AML-193 (cell line): ENCODE measurements at regions not wholly inside any gene's neighbourhood (a gene's known extent, or its start where the extent isn't known, plus 50 kb on each side); places are given as distances from the start of the nearest gene placed in this dataset.
"Not testable (repeated sequence)": the region's sequence is repeated elsewhere in the genome, so short reads cannot be mapped to it uniquely, and the experiment has no call there.

Source experiments
- DNase-seq, 2 experiments: peaks; one replicate each; lab custom pipeline; 2025; lab: John Stamatoyannopoulos, UW

DNA sequence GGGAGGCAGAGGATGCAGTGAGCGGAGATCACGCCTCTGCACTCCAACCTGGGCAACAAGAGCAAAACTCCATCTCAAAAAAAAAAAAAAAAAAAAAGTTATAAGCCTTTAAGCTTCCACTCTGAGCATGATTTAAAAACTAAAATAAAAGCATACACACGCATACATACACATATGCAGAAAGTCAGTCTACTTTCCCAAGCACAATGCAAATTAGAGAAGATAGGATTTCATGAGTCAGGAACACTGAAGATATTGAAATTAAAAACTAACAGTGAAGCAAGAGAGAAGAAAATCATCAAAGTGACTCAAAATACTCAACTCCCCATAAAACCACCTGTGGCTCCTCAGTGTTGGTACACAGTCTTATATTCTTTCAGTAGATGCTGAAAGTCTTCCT lies 1009.5 kb upstream of the WWC1 start:
- no peak for DNase-seq

DNA sequence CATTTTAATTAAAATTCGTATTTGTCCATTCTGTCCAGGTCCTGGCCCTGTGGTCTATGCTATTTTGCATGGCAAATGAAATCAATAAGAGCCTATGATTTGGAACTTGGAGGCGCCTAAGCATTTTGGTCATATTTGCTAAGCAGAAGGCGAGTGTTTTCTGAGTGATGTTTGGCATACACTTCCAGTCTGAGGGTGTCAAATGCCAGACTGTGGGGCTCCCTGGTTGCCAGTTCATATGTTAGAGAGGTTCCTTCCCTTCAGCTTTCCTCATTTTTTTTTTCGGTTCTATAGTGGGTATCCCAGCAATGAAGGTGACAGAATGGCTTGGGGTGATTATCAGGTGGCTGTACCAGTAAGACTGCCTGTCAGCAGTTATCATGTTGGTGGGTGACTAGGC lies 1007.8 kb upstream of the WWC1 start:
- DNase-seq: no peak

DNA sequence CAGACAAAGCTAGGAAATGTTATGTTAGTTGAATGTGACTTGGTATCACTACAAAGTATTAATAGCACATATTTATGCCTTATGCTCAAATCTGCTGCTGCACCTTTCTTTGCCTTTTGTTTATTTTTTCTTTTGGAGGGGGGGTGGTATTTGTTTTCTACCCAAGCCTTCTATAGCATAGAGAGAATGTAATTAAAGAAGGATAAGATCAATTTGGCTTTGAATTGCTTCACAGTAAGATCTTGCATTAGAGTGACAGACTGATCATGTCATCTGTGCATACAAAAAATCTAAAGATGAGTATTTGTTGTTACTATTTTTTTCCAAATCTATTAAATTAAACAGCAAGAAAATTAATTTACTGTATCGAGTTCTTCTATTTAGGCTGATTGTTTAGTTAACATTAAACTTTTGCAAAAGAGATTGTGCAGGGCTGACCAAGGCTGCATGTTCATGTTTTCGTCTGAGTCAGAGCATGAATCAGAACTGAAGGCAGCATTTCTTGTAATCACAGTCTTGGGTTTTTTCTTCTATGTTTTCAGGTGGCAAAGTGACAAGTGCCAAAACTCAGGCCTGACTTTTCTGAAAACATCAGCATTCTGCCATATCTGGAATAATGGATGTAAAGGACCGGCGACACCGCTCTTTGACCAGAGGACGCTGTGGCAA lies 1007.1 kb upstream of the WWC1 start:
- no peak for DNase-seq

DNA sequence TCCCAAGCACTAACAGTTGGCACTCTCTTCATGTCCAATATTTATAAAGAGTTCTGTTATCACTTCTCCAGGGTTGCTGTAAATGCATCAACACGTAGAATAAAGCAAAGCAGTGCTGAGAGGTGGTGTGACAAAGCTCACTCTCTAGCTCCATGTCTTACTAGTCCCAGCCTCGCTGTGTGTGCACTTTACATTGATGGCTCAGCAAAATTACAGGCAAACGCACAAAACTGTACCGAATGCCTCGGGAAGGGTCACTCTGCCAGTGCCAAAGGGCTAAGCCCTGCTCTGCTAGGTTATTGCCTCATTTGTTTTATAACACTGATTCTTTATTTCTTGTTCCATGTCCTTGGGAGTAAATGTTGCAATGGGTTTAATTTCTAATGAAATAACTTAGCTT lies 1005.9 kb upstream of the WWC1 start:
- DNase-seq: no peak

DNA sequence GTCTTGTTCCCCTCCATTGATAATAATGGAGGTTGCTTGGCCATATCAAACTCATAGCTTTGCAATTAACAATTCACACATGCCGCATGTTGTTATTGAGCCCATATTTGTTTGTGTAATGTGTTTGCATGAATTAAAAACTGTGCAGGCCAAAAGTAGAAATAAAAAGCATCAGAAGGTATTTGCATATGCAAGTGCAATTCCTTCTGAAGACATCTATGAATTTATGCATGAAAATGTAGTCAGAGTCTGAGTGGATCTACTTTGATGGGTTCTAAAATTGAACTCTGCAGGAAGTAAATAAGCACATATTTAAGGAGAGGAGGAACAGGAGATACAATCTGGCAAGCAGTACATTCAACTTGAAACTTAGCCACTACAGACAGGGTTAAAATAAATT lies 1004.6 kb upstream of the WWC1 start:
- no peak for DNase-seq

DNA sequence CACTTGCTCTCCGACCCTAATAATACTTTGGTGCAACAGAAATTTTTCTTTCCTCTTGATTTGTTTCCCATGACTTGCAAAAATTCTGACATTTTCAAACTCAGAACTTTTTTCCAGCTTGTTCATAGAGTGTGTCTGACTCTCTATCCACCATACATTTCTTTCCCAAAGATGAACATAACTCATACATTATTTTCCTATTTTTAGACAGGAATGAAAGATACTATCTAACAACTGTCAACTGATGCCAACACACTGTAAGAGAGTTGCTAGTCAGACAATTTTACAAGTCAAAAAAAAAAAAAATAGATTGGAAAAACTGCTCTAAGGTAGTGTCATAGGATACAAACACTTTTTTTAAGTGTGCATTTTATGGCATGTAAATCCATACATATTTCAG lies 1001.0 kb upstream of the WWC1 start:
- no peak for DNase-seq

DNA sequence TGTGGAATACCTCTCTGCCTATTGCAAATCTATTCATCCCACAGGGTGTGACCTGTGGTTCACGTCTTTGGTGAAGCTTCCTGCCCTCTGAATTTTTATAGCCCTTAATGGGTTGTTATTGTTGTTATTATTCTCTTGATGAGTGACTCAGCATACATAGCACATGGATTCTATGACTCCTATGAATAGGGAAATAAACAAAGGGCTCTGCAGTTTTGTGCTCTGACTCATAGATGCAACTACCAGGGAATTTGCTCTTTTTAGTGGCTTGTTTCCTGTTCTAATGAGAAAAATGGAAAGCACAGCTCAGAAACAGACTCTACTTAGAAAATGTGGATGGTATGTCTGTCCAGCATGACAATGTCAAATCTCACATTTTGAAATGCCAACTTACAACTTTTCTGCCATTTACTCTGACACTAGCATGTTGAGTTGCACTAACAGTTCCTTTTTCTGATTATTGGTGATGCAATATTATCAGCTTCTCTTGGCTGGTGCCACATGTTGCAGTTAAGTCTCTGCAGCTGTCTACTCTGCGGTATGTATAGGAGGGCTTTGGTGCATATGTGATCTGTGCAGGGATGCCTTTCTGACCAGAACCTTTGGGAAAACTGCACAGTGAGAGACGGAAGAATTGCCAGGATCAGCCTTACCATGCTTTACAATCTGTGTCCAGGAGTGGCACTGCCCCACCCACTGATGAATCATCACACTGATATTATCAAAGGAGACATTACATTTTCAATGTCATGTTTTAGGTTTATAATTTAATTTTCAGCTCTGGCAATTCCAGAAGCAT lies 996.4 kb upstream of the WWC1 start:
- no peak for DNase-seq

DNA sequence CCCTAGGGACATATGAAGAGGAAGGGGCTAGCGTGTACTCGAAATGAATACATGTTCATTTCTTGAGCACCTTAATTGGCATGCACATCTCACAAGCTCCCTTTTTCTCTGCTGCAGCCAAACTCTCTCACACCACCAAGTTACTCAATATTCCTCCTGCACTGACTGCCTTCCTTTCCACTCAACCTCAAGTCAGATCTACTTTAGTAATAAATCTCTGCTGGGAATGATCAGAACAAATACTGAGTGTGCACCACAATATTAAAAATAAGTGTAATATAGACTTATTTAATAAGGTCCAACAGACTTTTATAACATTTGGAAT lies 995.8 kb upstream of the WWC1 start:
- DNase-seq: no peak

DNA sequence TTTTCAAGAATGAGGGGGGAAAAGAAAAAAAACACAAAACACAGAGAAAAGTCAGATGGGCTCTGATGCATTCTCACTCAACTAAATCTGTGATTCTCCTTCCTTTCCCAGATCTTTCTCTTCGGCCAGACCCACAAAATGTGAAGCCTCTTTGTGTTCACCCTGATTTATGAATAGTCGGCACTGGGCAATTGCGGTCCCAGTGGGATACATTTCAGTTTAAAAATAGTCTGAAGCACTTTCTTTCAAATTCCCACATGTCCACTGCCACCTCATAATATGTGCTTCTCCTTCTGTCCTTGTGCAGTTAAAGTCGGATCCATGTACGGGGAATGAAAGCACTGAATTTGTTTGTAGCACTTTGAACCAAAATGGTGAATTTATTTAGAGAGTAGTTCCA lies 995.4 kb upstream of the WWC1 start:
- DNase-seq: no peak

DNA sequence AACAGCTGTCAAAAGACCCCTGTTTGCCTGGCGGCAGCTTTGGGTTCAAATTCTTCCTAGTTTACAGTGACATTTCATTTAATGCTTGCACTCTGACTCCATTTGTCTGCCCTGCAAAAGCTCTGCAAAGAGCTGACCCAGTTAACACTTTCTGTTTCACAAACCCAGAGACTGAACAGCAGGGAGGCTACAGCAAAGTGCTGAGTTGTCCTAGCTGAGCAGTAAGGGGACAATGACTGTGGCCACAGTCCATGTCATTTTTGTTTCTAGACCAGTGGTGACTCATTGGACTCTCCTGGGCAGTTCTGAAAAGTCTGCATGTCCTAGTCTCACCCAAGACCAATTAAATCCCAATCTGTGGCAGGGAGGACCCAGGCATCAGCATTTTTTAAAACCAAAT lies 994.8 kb upstream of the WWC1 start:
- no peak for DNase-seq

DNA sequence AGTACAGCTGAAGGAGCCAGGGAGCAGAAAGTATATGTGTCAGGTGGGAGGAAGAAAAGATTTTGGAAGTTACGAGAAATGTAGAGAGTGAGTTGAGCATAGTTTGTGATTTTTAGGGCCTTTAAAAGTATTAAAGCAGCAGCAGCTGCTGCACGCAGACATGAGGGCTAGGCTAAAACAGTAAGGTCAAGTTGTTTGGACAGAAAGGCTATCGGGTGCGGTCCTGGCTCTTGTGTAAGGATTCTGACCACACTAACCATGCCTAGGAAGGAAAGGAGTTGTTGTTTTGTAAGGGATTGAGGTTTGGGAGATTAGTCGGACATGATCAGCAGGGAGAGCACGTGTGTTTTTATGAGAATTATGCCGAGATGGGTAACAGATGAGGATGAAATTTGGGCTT lies 991.6 kb upstream of the WWC1 start:
- DNase-seq: not testable (repeated sequence)

DNA sequence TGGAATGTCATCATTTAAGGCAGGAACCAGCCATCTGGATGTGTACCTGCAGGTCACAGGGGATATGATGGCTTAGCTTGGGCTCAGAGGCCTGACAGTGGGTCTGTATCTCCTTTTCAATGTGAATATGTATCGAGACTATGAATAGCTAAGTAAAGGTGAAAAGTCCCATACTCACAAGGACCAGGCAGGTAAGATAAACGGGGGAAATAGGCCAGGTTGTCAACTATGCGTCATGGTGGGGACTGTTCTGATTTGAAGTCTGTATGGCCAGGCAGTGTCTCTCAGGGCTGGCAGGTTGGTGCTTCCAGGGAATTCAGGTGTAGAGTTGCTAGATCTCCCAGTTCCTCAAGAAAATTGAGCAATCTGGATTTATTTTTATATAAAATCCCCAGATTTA lies 987.9 kb upstream of the WWC1 start:
- DNase-seq: no peak

DNA sequence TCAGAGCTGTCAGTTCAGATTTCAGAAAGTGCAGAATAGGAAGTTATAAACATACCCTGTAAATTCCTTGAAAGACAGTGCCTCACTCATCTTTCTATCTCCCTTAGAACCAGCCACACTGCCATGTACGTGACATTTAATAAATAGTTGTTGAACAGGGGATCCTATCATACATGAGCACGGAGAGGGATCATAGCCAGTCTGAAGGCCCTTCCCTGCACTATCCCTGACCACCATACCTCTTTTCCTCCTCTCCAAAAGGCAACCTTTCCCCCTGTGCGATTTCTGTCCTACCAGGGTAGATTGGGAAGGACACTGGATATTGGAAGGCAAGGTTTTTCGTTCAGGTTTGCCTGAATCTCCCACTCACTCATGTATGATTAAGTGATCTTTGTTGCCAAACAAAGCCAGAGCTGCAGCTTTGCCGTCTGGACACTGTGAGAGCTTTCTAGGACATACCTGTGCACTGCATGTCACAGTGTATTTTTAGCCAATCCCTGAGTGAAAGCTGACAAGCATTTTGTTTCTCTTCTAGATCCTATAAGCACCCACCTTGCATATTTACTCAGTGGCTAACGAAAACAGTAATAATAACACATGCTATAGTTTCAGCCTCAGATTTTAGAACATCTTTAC lies 986.5 kb upstream of the WWC1 start:
- no peak for DNase-seq

DNA sequence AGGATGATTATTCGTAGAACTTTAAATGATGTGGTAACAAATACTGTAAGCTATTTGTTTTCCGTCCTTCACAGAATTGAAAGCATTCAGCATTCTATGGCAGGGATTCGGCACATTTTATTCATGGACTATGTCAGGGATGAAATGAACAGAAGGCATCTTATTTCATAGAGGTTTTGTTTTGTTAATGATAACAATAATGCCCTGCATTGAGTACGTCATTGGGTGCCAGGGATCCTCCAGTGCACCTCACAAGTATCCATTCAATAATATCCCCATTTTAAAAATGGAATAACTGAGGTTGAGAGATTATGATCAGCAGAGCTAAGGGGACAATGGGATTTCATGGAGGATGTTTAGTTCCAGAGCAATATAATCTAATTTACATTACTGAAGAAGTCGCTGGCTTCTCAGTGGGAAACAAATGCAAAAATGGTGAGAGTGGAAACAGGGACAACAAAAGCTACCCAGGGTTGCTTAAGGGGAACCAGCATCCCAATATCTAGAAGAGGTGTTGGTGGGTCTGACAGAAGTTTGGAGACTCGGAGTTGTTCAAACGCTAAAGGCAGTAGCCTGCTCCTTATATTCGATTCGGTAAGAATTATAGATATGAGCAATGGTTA lies 985.7 kb upstream of the WWC1 start:
- DNase-seq: no peak

DNA sequence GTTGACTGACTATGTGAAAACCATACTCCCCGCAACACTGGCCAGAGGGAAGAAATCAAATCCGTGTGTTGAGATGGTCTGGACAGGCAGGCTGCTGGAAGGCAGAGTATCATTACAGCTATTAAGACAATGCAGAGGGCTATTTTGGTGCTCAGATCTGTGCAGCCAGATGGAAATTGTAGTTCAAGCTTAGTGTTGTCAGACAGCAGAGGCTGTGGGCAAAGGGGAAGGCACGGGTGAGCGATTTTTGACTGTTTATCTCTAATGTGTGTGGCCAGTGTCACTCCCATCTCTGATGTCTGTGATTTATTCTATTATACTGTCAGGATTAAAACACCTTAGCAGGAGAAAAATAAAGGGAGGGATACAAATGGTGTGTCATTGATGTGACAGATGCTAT lies 984.4 kb upstream of the WWC1 start:
- no peak for DNase-seq

DNA sequence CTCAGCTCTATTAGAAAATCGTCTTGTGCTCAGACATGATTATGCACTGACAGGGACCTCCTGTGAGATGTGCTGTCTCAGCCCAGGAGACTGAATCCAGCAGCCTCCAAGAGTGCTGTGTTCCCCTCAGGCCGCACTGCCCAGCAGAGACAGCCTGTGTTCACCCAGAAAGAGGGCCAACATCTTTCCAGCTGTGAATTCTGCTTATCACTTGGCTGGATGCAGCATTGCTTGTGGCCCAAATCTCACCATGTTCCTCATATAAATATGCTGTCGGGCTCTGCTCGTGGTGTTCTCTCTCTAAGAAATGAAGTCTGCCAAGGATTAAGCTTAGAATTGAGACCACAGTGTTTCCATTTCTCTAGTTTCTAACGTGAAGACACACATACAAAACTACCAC lies 983.0 kb upstream of the WWC1 start:
- no peak for DNase-seq

DNA sequence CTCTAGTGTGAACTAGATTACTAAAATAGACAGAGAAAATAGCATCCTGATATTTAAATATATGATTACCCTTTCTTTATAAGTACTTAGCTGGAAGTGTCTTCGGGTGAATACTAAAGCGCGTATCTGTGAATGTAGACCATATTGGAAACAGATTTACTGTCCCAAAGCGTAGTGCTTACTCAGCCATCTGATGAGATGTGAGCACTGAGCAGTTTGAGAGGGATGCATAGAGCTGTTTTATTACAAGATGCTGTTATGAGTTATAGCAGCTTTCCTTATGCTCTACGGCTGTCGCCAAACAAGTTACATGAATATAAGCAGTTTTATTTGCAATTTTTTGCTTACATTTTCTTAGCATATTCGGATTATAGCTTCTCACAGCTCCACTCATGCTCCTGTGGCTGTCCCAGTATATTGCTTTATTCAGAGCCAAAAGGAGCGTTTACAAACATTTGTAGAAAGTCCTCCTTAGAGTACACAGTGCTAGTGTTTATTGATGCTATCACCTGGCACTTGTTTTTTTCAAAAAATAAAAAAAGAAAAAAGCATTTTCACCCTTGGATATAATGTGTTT lies 981.4 kb upstream of the WWC1 start:
- DNase-seq: no peak

DNA sequence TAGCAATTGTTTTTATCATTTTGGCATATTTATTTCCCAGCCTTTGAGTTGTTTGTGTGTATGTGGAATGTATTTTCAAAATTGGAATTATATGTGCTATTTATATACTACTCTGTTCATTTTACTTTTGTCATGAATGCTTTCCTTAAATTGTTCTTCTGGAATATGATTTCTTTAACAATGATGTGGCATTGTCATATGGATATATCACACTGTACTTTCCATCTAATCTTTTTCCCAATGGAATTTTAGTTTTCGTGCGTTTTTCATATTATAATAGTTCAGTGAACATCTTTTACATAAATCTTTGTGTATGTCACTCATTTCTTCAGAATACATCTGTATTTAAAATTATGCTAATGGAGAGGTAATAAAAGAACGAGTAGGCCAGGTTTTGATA lies 980.1 kb upstream of the WWC1 start:
- DNase-seq: no peak

DNA sequence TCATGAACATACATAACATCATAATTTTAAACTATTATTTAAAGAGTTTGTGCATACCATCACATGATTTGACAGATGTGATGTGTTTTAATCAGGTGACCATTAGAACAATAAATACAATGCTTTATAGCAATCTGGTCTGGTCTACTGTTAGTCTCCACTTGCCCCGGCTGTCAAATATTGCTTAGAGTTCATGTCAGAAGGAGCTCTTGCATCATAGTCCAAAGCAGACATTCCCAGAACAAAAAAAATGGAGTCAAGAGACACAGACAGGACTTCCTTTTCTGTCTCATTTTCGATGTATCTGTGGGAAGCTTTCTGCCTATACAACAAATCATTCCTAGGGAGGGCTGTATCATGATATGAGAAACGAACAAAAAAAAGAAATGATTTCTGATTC lies 979.2 kb upstream of the WWC1 start:
- DNase-seq: no peak

DNA sequence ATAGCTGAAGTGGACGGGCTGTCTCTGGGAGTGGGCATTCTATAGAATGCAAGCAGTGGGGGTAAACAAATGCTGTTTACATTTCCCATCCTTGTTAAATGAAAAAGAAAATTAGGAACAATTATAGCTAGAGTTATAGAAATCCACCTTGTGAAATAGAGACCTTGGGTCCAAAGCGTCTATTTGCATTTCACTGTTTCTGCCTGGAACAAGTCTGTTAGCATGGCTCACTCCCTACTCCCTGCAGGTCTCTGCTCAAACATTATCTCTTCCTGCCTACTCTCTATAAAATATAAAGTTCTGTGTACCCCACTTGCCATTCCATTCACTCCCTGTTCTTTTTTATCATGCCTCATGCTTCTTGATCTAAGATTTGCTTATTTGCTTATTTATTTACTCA lies 975.7 kb upstream of the WWC1 start:
- no peak for DNase-seq

DNA sequence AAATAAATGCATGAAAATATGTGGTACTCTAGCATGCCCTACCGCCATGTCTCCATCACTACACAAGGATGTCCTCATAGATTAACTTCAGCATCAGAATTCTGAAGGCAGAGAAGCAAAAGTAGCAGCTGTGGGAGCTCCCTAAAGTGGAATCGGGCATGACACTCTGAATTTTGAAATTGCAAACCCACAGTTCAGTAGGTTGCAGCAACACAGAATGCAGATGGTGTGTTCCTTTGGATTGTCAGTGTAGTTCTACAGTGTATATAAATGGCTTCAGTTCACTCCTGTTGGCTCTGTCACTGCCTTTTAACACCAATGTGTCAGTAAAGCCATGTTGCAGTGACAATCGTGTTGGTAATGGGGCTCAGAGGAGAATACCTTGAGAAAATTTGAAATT lies 973.6 kb upstream of the WWC1 start:
- no peak for DNase-seq

DNA sequence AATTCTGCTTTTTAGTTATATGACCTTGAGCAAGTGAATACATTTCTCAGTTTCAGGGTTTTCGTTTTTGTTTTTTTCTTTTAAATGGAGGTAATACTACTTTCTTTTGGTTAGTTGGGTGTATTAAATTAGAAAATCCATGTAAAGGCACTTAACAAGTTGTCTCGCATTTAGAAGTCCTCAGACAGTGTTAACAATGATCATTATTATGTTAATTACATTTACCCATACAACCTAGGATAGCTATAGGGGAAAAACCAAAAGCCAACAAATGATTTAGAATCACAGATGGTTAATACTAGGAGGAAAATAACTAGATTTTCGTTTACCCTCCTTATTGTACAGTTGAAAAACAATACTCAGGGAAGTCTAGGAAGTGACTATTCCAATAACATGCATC lies 972.2 kb upstream of the WWC1 start:
- no peak for DNase-seq

DNA sequence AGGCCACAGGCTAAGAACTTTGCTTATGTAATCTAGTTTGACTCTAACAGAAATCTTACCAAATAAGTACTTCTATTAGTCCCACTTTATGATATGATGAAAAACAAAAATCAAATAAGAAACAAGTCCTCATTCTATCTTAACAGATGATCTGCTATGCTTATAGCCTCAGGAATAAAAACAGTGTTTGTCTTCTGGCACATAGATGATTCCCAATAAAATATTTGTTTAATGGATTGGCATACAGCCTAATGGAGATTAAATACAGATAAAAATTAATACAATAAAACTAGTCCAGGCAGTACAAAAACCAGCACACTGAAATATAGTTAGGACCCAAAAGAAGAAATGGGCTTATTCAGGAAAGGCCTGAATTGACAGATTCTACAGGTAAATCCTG lies 971.4 kb upstream of the WWC1 start:
- no peak for DNase-seq
